ENCODE measurements at regions not wholly inside any gene's neighbourhood (a gene's known extent, or its start where the extent isn't known, plus 50 kb on each side); places are given as distances from the start of the nearest gene placed in this dataset.
"Not testable (repeated sequence)": the region's sequence is repeated elsewhere in the genome, so short reads cannot be mapped to it uniquely, and the experiment has no call there.

- POLR2A ChIA-PET, result interaction anchor here (1.3 kb wide), 1 partner anchor 9 kb away, joined by 4 read pairs; no protein-coding TSS in a partner anchor
- H3K27me3 Mint-ChIP-seq (ENCODE audit: insufficient read depth, unreplicated experiment), result peaks cover 80% of the 10 kb centered on the region
- no peaks in the 10 kb centered on the region for H3K36me3 Mint-ChIP-seq (ENCODE audit: insufficient read depth, unreplicated experiment)
- CTCF ChIA-PET, result interaction anchor here (0.6 to 1.0 kb wide), 4 partner anchors 145 to 1807 kb away, joined by 3 read pairs; no protein-coding TSS in a partner anchor
- no peak for TF ChIP-seq CTCF (IDR thresholded peaks at IDR 0.05; ENCODE audit: unreplicated experiment)
- no peaks in the 10 kb centered on the region for H3K4me1 Mint-ChIP-seq (ENCODE audit: insufficient read depth, unreplicated experiment)
- intact Hi-C loops (cut with micrococcal nuclease), result no loop called here
- H3K9me3 Mint-ChIP-seq (ENCODE audit: unreplicated experiment), result peaks cover 14% of the 10 kb centered on the region
- H3K4me3 Mint-ChIP-seq (ENCODE audit: unreplicated experiment), result no peak overlapping the region
- DNase-seq (ENCODE audit: unreplicated experiment), result no peak
- H3K27ac Mint-ChIP-seq (ENCODE audit: low read depth, unreplicated experiment), result no peak overlapping the region
- no TSS peak for BruUV-seq (replicated peaks)
These were observed 52.8 kb upstream of the IKZF1 start for GRCh38 chr7:50251765-50252164.

GRCh38 chr7:50246551-50246950 lies 58.0 kb upstream of the IKZF1 start:
- intact Hi-C loops (cut with micrococcal nuclease), result no loop called here
- no peaks in the 10 kb centered on the region for H3K4me1 Mint-ChIP-seq (ENCODE audit: insufficient read depth, unreplicated experiment)
- no peak overlapping the region for H3K27ac Mint-ChIP-seq (ENCODE audit: low read depth, unreplicated experiment)
- peaks cover 29% of the 10 kb centered on the region for H3K9me3 Mint-ChIP-seq (ENCODE audit: unreplicated experiment)
- POLR2A ChIA-PET, result interaction anchor here (0.8 kb wide), 1 partner anchor 17 kb away, joined by 4 read pairs; no protein-coding TSS in a partner anchor
- H3K27me3 Mint-ChIP-seq (ENCODE audit: insufficient read depth, unreplicated experiment), result peaks cover 51% of the 10 kb centered on the region
- no TSS peak for BruUV-seq (replicated peaks)
- DNase-seq (ENCODE audit: unreplicated experiment), result no peak
- TF ChIP-seq CTCF (IDR thresholded peaks at IDR 0.05; ENCODE audit: unreplicated experiment), result no peak
- H3K36me3 Mint-ChIP-seq (ENCODE audit: insufficient read depth, unreplicated experiment), result no peaks in the 10 kb centered on the region
- H3K4me3 Mint-ChIP-seq (ENCODE audit: unreplicated experiment), result no peak overlapping the region
- CTCF ChIA-PET, result no interaction called here

GRCh38 chr7:50242111-50242510 lies 62.4 kb upstream of the IKZF1 start:
- H3K36me3 Mint-ChIP-seq (ENCODE audit: insufficient read depth, unreplicated experiment); POLR2A ChIA-PET; H3K4me3 Mint-ChIP-seq (ENCODE audit: unreplicated experiment); H3K4me1 Mint-ChIP-seq (ENCODE audit: insufficient read depth, unreplicated experiment); H3K27ac Mint-ChIP-seq (ENCODE audit: low read depth, unreplicated experiment); intact Hi-C loops (cut with micrococcal nuclease); DNase-seq (ENCODE audit: unreplicated experiment); CTCF ChIA-PET; BruUV-seq (replicated peaks): not testable (repeated sequence)
- Mint-ChIP-seq H3K9me3 (ENCODE audit: unreplicated experiment) (peaks cover 16% of the 10 kb centered on the region), H3K27me3 (ENCODE audit: insufficient read depth, unreplicated experiment) (peaks cover 21% of the 10 kb centered on the region)

GRCh38 chr7:50240699-50241098 lies 63.8 kb upstream of the IKZF1 start:
- H3K36me3 Mint-ChIP-seq (ENCODE audit: insufficient read depth, unreplicated experiment); H3K4me3 Mint-ChIP-seq (ENCODE audit: unreplicated experiment); DNase-seq (ENCODE audit: unreplicated experiment); H3K27ac Mint-ChIP-seq (ENCODE audit: low read depth, unreplicated experiment); CTCF ChIA-PET; BruUV-seq (replicated peaks); intact Hi-C loops (cut with micrococcal nuclease); H3K4me1 Mint-ChIP-seq (ENCODE audit: insufficient read depth, unreplicated experiment): not testable (repeated sequence)
- Mint-ChIP-seq H3K27me3 (ENCODE audit: insufficient read depth, unreplicated experiment) (peaks cover 32% of the 10 kb centered on the region), H3K9me3 (ENCODE audit: unreplicated experiment) (peaks cover 16% of the 10 kb centered on the region)
- POLR2A ChIA-PET, result interaction anchor here (0.6 kb wide), 1 partner anchor 245 kb away, joined by 4 read pairs; no protein-coding TSS in a partner anchor

GRCh38 chr7:50229964-50230363 lies 74.6 kb upstream of the IKZF1 start:
- no peaks in the 10 kb centered on the region for H3K9me3 Mint-ChIP-seq (ENCODE audit: unreplicated experiment)
- BruUV-seq (replicated peaks), result no TSS peak
- CTCF ChIA-PET, result interaction anchor here (0.7 to 1.9 kb wide), 3 partner anchors 70 to 189 kb away, joined by 4 to 10 read pairs (median 4); no protein-coding TSS in a partner anchor

More at GRCh38 chr7:50229964-50230363, 74.6 kb upstream of the IKZF1 start:
- Mint-ChIP-seq H3K4me3 (ENCODE audit: unreplicated experiment) (no peak overlapping the region), H3K4me1 (ENCODE audit: insufficient read depth, unreplicated experiment) (no peaks in the 10 kb centered on the region), H3K27ac (ENCODE audit: low read depth, unreplicated experiment) (no peak overlapping the region), H3K27me3 (ENCODE audit: insufficient read depth, unreplicated experiment) (peaks cover 34% of the 10 kb centered on the region), H3K36me3 (ENCODE audit: insufficient read depth, unreplicated experiment) (no peaks in the 10 kb centered on the region)
- peak; percentile 52 for TF ChIP-seq CTCF (IDR thresholded peaks at IDR 0.05; ENCODE audit: unreplicated experiment)
- POLR2A ChIA-PET, result interaction anchor here (0.8 kb wide), 1 partner anchor 16 kb away, joined by 4 read pairs; no protein-coding TSS in a partner anchor
- intact Hi-C loops (cut with micrococcal nuclease), result no loop called here
- peak; percentile 30 for DNase-seq (ENCODE audit: unreplicated experiment)

All from MCF 10A (cell line).